PC-3 (cell line): ENCODE measurements at regions not wholly inside any gene's neighbourhood (a gene's known extent, or its start where the extent isn't known, plus 50 kb on each side); places are given as distances from the start of the nearest gene placed in this dataset.
"Not testable (repeated sequence)": the region's sequence is repeated elsewhere in the genome, so short reads cannot be mapped to it uniquely, and the experiment has no call there.

Source experiments
- ATAC-seq: fragments of 200-7000 bp; cut with Tn5 transposase; 2 replicates; pipeline ENCODE4 v1.9.1; 2020; ENCODE audit warnings: mild to moderate bottlenecking, moderate library complexity
- BruUV-seq: library from RNA; stranded (reverse); fragments of 400-500 nt; replicated peaks from 2 replicates; lab custom pipeline; 2021; lab: Mats Ljungman, UMichigan
- CTCF ChIA-PET: fragments of 300-600 bp; sonication (Branson Sonifier 250); formaldehyde crosslinking; loops from one replicate; lab custom pipeline; 2022; ENCODE audit warnings: antibody characterized with exemption; lab: Charles Lee
- POLR2A ChIA-PET: fragments of 300-600 bp; sonication (Branson Sonifier 250); formaldehyde crosslinking; loops from one replicate; lab custom pipeline; 2022; ENCODE audit warnings: antibody characterized with exemption; ENCODE audit not compliant: unreplicated experiment; lab: Charles Lee
- DNase-seq: peaks from one replicate; pipeline ENCODE4 v3.0.0-alpha.2; 2015
- H2AFZ ChIP-seq: fragments of 300-600 bp; sonication (generic); 2 replicates; pipeline ENCODE4 v1.6.0; 2016; ENCODE audit warnings: antibody characterized with exemption, low read length
- H3F3A ChIP-seq: fragments of 300-600 bp; sonication (generic); one replicate; pipeline ENCODE4 v1.6.0; 2017; ENCODE audit warnings: antibody characterized with exemption, low read length, control low read depth, mild to moderate bottlenecking; ENCODE audit not compliant: unreplicated experiment
- H3K27ac ChIP-seq: fragments of 300-600 bp; sonication (generic); 2 replicates; pipeline ENCODE4 v1.5.1; 2016; ENCODE audit warnings: mild to moderate bottlenecking, low read length
- H3K27me3 ChIP-seq: fragments of 300-600 bp; sonication (generic); 2 replicates; pipeline ENCODE4 v1.6.1; 2016; ENCODE audit warnings: low read length, mixed read lengths
- H3K36me3 ChIP-seq: fragments of 300-600 bp; sonication (generic); 2 replicates; pipeline ENCODE4 v1.6.1; 2016; ENCODE audit warnings: low read depth, mixed run types, low read length, mixed read lengths
- H3K4me1 ChIP-seq: fragments of 300-600 bp; sonication (generic); 2 replicates; pipeline ENCODE4 v1.5.1; 2016; ENCODE audit warnings: low read length; ENCODE audit not compliant: insufficient read depth
- H3K4me2 ChIP-seq: fragments of 300-600 bp; sonication (generic); 2 replicates; pipeline ENCODE4 v1.6.0; 2016; ENCODE audit warnings: low read length
- H3K4me3 ChIP-seq: fragments of 300-600 bp; sonication (generic); 2 replicates; pipeline ENCODE4 v1.5.1; 2016; ENCODE audit warnings: mild to moderate bottlenecking, low read length, mixed read lengths
- H3K79me2 ChIP-seq: fragments of 300-600 bp; sonication (generic); 2 replicates; pipeline ENCODE4 v1.6.1; 2017; ENCODE audit warnings: low read length, mixed read lengths
- H3K9ac ChIP-seq: fragments of 300-600 bp; sonication (generic); 2 replicates; pipeline ENCODE4 v1.6.0; 2016; ENCODE audit warnings: mild to moderate bottlenecking, low read length
- H3K9me2 ChIP-seq: fragments of 300-600 bp; sonication (generic); replicated peaks from 2 replicates; pipeline ENCODE4 v1.6.1; 2016; ENCODE audit warnings: mixed run types, low read length, mixed read lengths
- H3K9me3 ChIP-seq: fragments of 300-600 bp; sonication (generic); 2 replicates; pipeline ENCODE4 v1.6.1; 2016; ENCODE audit warnings: low read length, mixed read lengths
- H4K20me1 ChIP-seq: fragments of 300-600 bp; sonication (generic); 2 replicates; pipeline ENCODE4 v1.6.1; 2016; ENCODE audit warnings: low read length, mixed read lengths
- EZH2 ChIP-seq: fragments of 300-600 bp; sonication (generic); IDR thresholded peaks from one replicate; pipeline ENCODE4 v1.6.1; 2017; ENCODE audit warnings: antibody characterized with exemption, mild to moderate bottlenecking, low read length; ENCODE audit not compliant: unreplicated experiment
- EZH2phosphoT487 ChIP-seq: fragments of 300-600 bp; sonication (generic); IDR thresholded peaks from 2 replicates; pipeline ENCODE4 v1.6.1; 2018; ENCODE audit warnings: mild to moderate bottlenecking, antibody characterized with exemption, low read length, borderline replicate concordance
- intact Hi-C: fragments of 100-400 bp; cut with micrococcal nuclease; formaldehyde crosslinking; loops from 2 replicates; pipeline ENCODE4 v1.9.0; 2023
- TF ChIP-seq, protein P1 (sequence below): fragments of 300-600 bp; sonication (generic); conservative IDR thresholded peaks from 2 replicates; pipeline ENCODE4 v1.5.1; 2017; ENCODE audit warnings: antibody characterized with exemption, low read depth, mild to moderate bottlenecking, low read length

DNA sequence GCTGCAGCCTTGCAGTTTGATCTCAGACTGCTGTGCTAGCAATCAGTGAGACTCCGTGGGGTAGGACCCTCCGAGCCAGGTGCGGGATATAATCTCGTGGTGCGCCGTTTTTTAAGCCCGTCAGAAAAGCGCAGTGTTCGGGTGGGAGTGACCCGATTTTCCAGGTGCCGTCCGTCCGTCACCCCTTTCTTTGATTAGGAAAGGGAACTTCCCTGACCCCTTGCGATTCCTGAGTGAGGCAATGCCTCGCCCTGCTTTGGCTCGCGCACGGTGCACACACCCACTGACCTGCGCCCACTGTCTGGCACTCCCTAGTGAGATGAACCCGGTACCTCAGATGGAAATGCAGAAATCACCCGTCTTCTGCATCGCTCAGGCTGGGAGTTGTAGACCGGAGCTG lies 203.2 kb downstream of the SNCAIP start:
- H3K36me3 ChIP-seq, H3K4me3 ChIP-seq, ATAC-seq, H3K27me3 ChIP-seq, H2AFZ ChIP-seq, BruUV-seq, H3K79me2 ChIP-seq, DNase-seq, H3K9ac ChIP-seq, POLR2A ChIA-PET, H3K27ac ChIP-seq, H3K4me2 ChIP-seq, H3K9me2 ChIP-seq, intact Hi-C loops, H3K9me3 ChIP-seq, CTCF ChIA-PET, H3K4me1 ChIP-seq, H4K20me1 ChIP-seq, H3F3A ChIP-seq: not testable (repeated sequence)

DNA sequence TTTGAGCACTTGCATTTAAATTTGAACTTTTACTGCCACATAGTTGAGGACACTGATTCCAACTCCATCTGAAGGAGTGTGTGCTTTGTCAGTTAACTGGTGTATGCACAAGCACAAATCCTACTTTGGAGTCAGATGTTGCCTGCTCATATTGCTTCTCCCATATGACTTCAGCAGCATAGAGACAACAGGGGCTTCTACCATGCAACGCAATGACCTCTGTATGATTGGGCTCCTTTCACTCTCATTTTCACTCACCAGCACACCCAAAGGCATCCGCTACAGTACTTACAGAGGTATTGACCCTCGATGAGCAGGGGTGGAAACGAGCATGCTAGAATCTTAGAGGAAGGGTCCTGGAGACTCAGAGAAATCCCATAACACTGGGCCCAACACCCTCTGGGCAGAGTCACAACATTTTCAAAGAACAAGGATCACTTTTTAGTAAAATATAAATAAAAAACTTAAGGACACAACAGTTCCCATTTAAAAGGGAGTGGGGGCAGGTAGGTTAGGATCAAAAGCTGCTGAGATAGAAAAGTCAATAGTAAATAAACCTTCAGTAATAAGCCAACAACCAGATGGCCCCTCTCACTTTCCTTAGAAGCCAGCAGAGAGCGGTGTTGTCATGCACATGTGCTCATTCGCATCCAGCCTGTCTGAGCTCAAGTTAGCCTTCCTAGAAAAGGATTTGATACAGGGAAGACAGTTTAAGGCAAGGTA lies 203.8 kb downstream of the SNCAIP start:
- no TSS peak for BruUV-seq
- H2AFZ ChIP-seq: no peak overlapping the region
- peak; percentile 89 for ATAC-seq

DNA sequence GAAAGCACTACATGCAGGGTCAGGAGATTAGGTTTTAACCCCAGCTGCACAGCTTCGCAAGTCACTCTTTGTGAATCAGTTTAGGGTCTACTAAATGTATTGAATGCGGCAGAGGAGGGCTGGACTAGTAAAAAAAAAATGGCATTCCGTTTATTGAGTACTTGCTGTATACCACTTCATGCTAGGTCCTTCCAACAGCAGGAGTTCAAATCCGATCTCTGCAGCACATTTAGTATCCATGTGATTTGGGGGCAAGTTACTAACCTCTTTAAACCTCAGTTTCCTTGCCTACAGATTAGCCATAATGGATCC lies 204.4 kb downstream of the SNCAIP start:
- ChIA-PET CTCF (interaction anchor here (0.5 to 0.6 kb wide), 2 partner anchors 353 to 379 kb away, joined by 3 to 6 read pairs; no protein-coding TSS in a partner anchor), POLR2A (no interaction called here)
- Histone ChIP-seq H4K20me1 (no peaks in the 10 kb centered on the region), H3K4me3 (no peak overlapping the region), H3K27ac (no peak overlapping the region), H3K4me1 (no peaks in the 10 kb centered on the region), H3F3A (no peaks in the 10 kb centered on the region), H3K79me2 (no peaks in the 10 kb centered on the region), H3K27me3 (no peaks in the 10 kb centered on the region), H3K9me3 (no peaks in the 10 kb centered on the region), H2AFZ (no peak overlapping the region), H3K4me2 (no peak overlapping the region), H3K9ac (no peak overlapping the region), H3K36me3 (no peaks in the 10 kb centered on the region), H3K9me2 (no peaks in the 10 kb centered on the region)
- ATAC-seq: no peak
- no peak for DNase-seq
- intact Hi-C loops: loop anchor here (1.0 to 2.0 kb wide), 3 partner anchors 380 to 828 kb away; no protein-coding TSS in a partner anchor
- no TSS peak for BruUV-seq
- TF ChIP-seq EZH2phosphoT487: no peak
- TF ChIP-seq, protein P1, sequence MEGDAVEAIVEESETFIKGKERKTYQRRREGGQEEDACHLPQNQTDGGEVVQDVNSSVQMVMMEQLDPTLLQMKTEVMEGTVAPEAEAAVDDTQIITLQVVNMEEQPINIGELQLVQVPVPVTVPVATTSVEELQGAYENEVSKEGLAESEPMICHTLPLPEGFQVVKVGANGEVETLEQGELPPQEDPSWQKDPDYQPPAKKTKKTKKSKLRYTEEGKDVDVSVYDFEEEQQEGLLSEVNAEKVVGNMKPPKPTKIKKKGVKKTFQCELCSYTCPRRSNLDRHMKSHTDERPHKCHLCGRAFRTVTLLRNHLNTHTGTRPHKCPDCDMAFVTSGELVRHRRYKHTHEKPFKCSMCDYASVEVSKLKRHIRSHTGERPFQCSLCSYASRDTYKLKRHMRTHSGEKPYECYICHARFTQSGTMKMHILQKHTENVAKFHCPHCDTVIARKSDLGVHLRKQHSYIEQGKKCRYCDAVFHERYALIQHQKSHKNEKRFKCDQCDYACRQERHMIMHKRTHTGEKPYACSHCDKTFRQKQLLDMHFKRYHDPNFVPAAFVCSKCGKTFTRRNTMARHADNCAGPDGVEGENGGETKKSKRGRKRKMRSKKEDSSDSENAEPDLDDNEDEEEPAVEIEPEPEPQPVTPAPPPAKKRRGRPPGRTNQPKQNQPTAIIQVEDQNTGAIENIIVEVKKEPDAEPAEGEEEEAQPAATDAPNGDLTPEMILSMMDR: no peak

More for the DNA sequence above, 203.8 kb downstream of the SNCAIP start:
- no peaks in the 10 kb centered on the region for H3K79me2 ChIP-seq
- H3K9me2 ChIP-seq: no peaks in the 10 kb centered on the region
- H3K27ac ChIP-seq: no peak overlapping the region
- TF ChIP-seq, protein P1: peak; percentile 81
- TF ChIP-seq EZH2: no peak
- H3K4me3 ChIP-seq: no peak overlapping the region
- peak; percentile 64 for DNase-seq
- no peaks in the 10 kb centered on the region for H3K9me3 ChIP-seq
- ChIA-PET POLR2A (no interaction called here), CTCF (interaction anchor here (0.5 to 0.6 kb wide), 2 partner anchors 352 to 379 kb away, joined by 3 to 6 read pairs; no protein-coding TSS in a partner anchor)
- no peak overlapping the region for H3K9ac ChIP-seq
- no peaks in the 10 kb centered on the region for H3F3A ChIP-seq
- H3K36me3 ChIP-seq: no peaks in the 10 kb centered on the region
- intact Hi-C loops: loop anchor here (1.0 to 2.0 kb wide), 3 partner anchors 381 to 829 kb away; no protein-coding TSS in a partner anchor
- H3K4me2 ChIP-seq: no peak overlapping the region
- no peaks in the 10 kb centered on the region for H3K27me3 ChIP-seq
- H4K20me1 ChIP-seq: no peaks in the 10 kb centered on the region
- no peaks in the 10 kb centered on the region for H3K4me1 ChIP-seq
